Liver (tissue), 7 donors: ENCODE measurements at regions not wholly inside any gene's neighbourhood (a gene's known extent, or its start where the extent isn't known, plus 50 kb on each side); places are given as distances from the start of the nearest gene placed in this dataset.

ENCODE experiments used
- DNase-seq: peaks from one replicate; pipeline ENCODE4 v3.0.0-alpha.2; 2017; ENCODE audit warnings: low spot score
- H3K27ac ChIP-seq, 2 donors: one replicate each; pipeline ENCODE4 v1.7.0; 2013; ENCODE audit warnings: inconsistent platforms in 2 of 2, low read length in 2 of 2, control low read depth in 1 of 2, low read depth in 1 of 2, mild to moderate bottlenecking in 1 of 2
- H3K27me3 ChIP-seq, 4 donors: one replicate each; pipeline versions ENCODE4 v1.6.1 to v1.7.0; 2013; ENCODE audit warnings: low read length in 3 of 4, inconsistent platforms in 1 of 4, mild to moderate bottlenecking in 1 of 4, moderate library complexity in 1 of 4; ENCODE audit not compliant: control insufficient read depth in 4 of 4, insufficient read depth in 4 of 4
- H3K36me3 ChIP-seq, 4 donors: one replicate each; pipeline versions ENCODE4 v1.6.1 to v1.7.0; 2013; ENCODE audit warnings: low read length in 3 of 4, mild to moderate bottlenecking in 3 of 4, low read depth in 1 of 4, moderate library complexity in 1 of 4; ENCODE audit not compliant: control insufficient read depth in 4 of 4, insufficient read depth in 3 of 4
- H3K4me1 ChIP-seq, 4 donors: one replicate each; pipeline versions ENCODE4 v1.6.1 to v1.7.0; 2013; ENCODE audit warnings: low read length in 3 of 4, mild to moderate bottlenecking in 3 of 4, moderate library complexity in 1 of 4; ENCODE audit not compliant: control insufficient read depth in 4 of 4, insufficient read depth in 4 of 4
- H3K4me3 ChIP-seq, 3 donors: one replicate each; pipeline versions ENCODE4 v1.6.1 to v1.7.0; 2013; ENCODE audit warnings: low read length in 3 of 3, control low read depth in 1 of 3, low read depth in 1 of 3, mild to moderate bottlenecking in 1 of 3
- H3K9ac ChIP-seq, 2 donors: one replicate each; pipeline ENCODE4 v1.7.0; 2013; ENCODE audit warnings: low read length in 2 of 2, mild to moderate bottlenecking in 2 of 2, moderate library complexity in 2 of 2, control low read depth in 1 of 2, low read depth in 1 of 2
- H3K9me3 ChIP-seq, 4 donors: one replicate each; pipeline versions ENCODE4 v1.6.1 to v1.7.0; 2013; ENCODE audit warnings: low read length in 3 of 4; ENCODE audit not compliant: control insufficient read depth in 4 of 4
- FOXA1 ChIP-seq: IDR thresholded peaks from 2 replicates; pipeline ENCODE4 v1.6.1; 2016; ENCODE audit warnings: antibody characterized with exemption
- FOXA2 ChIP-seq: IDR thresholded peaks from 2 replicates; pipeline ENCODE4 v1.6.1; 2016; ENCODE audit warnings: antibody characterized with exemption
- GABPA ChIP-seq, 2 donors: IDR thresholded peaks in 1 of 2; conservative IDR thresholded peaks in 1 of 2; 2 replicates each; pipeline ENCODE4 v1.6.1; 2016; ENCODE audit warnings: antibody characterized with exemption in 2 of 2, mild to moderate bottlenecking in 1 of 2, moderate library complexity in 1 of 2
- HNF4A ChIP-seq, 2 donors: conservative IDR thresholded peaks; 2 replicates each; pipeline ENCODE4 v1.6.1; 2016; ENCODE audit warnings: antibody characterized with exemption in 2 of 2, mild to moderate bottlenecking in 2 of 2
- HNF4G ChIP-seq: IDR thresholded peaks from 2 replicates; pipeline ENCODE4 v1.6.1; 2016; ENCODE audit warnings: antibody characterized with exemption
- RAD21 ChIP-seq, 2 donors: IDR thresholded peaks; 2 replicates each; pipeline ENCODE4 v1.6.1; 2016; ENCODE audit warnings: antibody characterized with exemption in 2 of 2, mild to moderate bottlenecking in 2 of 2
- RXRA ChIP-seq, 2 donors: IDR thresholded peaks; 2 replicates each; pipeline ENCODE4 v1.6.1; 2017 to 2018; ENCODE audit warnings: antibody characterized with exemption in 2 of 2, mild to moderate bottlenecking in 1 of 2
- SP1 ChIP-seq: IDR thresholded peaks from 2 replicates; pipeline ENCODE4 v1.6.1; 2018; ENCODE audit warnings: antibody characterized with exemption, mild to moderate bottlenecking
- WGBS: extraction: QIAGEN DNeasy Blood & Tissue Kit; methylation state at CpG from one replicate; pipeline ENCODE4 v1.1.7; 2013; 5-methylcytosine and 5-hydroxymethylcytosine counted together
- TF ChIP-seq, protein P1 (sequence below): IDR thresholded peaks from 2 replicates; pipeline ENCODE4 v1.6.1; 2016; ENCODE audit warnings: antibody characterized with exemption
- TF ChIP-seq, protein P2 (sequence below): IDR thresholded peaks from 2 replicates; pipeline ENCODE4 v1.6.1; 2016; ENCODE audit warnings: antibody characterized with exemption
- donor health status: healthy.
- donor health status: healthy.
- donor health status: healthy.
- donor health status: healthy.

DNA sequence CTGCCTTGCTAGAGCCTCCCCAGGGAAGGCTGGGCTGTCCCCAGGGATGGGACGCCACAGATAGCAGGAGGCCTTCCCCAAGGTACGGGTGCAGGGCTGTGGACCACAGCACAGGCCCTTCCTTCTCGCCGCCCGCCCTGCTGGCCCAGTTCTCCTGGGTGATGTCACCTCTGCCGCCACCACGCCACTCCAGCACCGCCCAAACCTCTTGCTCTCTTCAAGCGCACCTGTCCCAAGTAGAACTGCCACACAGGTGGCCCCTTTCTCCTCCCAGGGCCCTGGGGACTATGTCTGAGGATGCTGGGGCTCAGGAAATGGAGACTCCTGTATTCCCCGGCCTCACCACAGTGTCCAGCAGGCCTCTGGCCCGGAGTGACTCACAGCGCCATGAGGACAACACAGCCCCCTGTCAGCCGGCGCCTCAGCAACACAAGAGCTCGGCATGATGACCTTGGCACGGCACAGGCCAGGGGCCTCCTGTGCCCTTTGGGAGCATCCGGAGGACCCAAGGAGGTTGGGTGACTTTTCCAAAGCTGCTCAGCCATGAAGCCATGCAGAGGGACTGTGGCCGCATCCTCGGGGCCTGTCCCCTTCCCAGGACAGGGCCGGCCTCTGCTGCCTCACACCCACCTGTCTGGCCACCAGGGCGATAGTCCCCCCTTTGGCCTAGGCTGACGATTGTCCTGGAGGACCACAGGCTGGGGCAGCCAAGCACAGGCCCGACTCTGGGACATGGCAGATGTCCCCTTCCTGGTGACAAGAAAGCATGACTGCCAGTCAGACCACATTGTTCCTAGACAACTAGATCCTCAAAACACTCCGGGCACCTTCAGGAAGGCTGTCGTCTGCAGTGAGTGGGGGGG, 1023.5 kb downstream of the BRD1 start (continued):
- TF ChIP-seq, protein P1, sequence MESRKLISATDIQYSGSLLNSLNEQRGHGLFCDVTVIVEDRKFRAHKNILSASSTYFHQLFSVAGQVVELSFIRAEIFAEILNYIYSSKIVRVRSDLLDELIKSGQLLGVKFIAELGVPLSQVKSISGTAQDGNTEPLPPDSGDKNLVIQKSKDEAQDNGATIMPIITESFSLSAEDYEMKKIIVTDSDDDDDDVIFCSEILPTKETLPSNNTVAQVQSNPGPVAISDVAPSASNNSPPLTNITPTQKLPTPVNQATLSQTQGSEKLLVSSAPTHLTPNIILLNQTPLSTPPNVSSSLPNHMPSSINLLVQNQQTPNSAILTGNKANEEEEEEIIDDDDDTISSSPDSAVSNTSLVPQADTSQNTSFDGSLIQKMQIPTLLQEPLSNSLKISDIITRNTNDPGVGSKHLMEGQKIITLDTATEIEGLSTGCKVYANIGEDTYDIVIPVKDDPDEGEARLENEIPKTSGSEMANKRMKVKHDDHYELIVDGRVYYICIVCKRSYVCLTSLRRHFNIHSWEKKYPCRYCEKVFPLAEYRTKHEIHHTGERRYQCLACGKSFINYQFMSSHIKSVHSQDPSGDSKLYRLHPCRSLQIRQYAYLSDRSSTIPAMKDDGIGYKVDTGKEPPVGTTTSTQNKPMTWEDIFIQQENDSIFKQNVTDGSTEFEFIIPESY, result no peak
- TF ChIP-seq RXRA (IDR thresholded peaks at IDR 0.05) (no peak), RAD21 (IDR thresholded peaks at IDR 0.05) (no peak)
- TF ChIP-seq, protein P2, sequence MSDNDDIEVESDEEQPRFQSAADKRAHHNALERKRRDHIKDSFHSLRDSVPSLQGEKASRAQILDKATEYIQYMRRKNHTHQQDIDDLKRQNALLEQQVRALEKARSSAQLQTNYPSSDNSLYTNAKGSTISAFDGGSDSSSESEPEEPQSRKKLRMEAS, result no peak

DNA sequence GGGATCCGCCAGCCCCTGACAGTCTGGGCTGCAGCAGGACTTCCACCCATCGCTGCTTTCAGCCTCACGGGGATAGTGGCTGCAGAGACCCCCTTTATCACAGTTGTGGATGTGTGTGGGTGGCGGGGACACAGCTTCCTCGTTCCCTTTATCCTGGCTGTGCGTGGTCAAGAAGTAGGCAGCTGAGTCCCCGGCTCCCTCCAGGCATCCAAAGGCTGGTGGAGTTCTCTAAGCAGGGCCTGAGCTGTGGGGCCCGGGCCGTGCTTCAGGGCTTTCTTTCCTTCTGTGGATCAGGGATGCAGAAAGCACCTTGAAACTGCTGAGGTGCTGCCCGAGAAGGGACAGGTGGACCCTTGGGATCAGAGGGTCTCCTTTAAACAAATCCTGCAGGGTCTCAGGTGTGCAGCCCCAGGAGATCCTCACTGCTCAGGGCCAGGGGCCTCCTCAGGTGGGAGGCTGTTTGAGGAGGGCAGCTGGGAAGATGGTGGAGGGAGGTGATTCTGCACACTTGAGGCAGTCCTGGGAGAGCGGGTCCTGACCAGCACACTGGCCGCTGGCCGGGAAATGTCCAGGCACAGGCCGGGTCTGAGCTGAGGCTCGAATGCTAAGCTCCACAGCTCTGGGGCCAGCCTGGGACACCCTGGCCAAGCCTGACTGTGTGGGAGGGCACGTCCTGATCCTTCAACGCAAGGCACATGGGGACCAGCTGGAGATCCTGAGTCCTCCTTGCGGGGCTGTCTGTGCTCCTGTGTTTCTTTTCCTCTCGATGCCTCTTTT, 1024.3 kb downstream of the BRD1 start:
- DNase-seq, result no peak
- H3K36me3 ChIP-seq, result no peaks in the 10 kb centered on the region
- H3K4me3 ChIP-seq, result no peak overlapping the region
- H3K27ac ChIP-seq, result no peak overlapping the region
- H3K27me3 ChIP-seq, result no peaks in the 10 kb centered on the region
- WGBS, result 79% methylated on average over 19 of the region's 19 CpGs
- no peaks in the 10 kb centered on the region for H3K4me1 ChIP-seq
- no peak overlapping the region for H3K9ac ChIP-seq
- H3K9me3 ChIP-seq, result no peaks in the 10 kb centered on the region
- TF ChIP-seq HNF4G (no peak), HNF4A (conservative IDR thresholded peaks at IDR 0.05) (no peak)

DNA sequence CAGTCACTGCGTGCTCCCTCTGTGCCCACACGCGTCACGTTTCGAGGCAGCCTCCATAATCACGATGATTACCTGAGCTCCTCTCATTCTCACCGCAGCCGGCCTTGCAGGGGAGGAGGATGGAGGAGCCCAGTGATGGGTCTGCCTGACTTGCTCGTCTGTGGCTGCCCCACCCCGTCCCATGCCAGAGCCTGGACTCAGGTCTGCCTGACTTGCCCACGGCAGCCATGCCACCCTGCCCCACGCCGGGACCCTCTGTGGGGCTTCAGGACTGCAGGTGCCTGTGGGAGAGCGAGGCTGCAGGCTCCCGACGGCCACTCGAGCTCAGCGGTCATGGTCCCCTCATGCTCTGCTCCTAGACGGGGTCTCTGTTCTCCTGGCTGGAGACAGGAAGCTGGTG, 1025.1 kb downstream of the BRD1 start:
- Histone ChIP-seq H3K4me1 (no peaks in the 10 kb centered on the region), H3K9ac (no peak overlapping the region), H3K27ac (no peak overlapping the region), H3K36me3 (no peaks in the 10 kb centered on the region), H3K4me3 (no peak overlapping the region), H3K9me3 (no peaks in the 10 kb centered on the region), H3K27me3 (no peaks in the 10 kb centered on the region)
- no peak for DNase-seq
- 83% methylated on average over 19 of the region's 19 CpGs for WGBS
- TF ChIP-seq FOXA2 (no peak), GABPA (IDR thresholded peaks at IDR 0.05 in 1 of 2, conservative IDR thresholded peaks at IDR 0.05 in 1 of 2) (no peak), FOXA1 (no peak), SP1 (no peak), RXRA (IDR thresholded peaks at IDR 0.05) (no peak), RAD21 (IDR thresholded peaks at IDR 0.05) (no peak)
- TF ChIP-seq, protein P2, result no peak
